Stomach (tissue), 4 donors: ENCODE measurements at regions not wholly inside any gene's neighbourhood (a gene's known extent, or its start where the extent isn't known, plus 50 kb on each side); places are given as distances from the start of the nearest gene placed in this dataset.

ENCODE experiments used
- CTCF ChIP-seq, 7 experiments: fragments of 450-650 bp in 4 of 7; fragments of 200-600 bp in 3 of 7; sonication (generic) in 3 of 7; IDR thresholded peaks; one replicate each; pipeline ENCODE4 v1.5.1; 2016 to 2019; ENCODE audit warnings: antibody characterized with exemption in 7 of 7, control low read depth in 2 of 7, mild to moderate bottlenecking in 1 of 7
- POLR2A ChIP-seq, 4 donors: fragments of 450-650 bp; IDR thresholded peaks; one replicate each; pipeline ENCODE4 v1.6.1; 2016; ENCODE audit warnings: antibody characterized with exemption in 4 of 4, control low read depth in 2 of 4, mild to moderate bottlenecking in 1 of 4, moderate library complexity in 1 of 4

GRCh38 chr10:111765216-111765615 lies 418.3 kb downstream of the GPAM start:
- no peak for TF ChIP-seq CTCF (IDR thresholded peaks at IDR 0.05)
- TF ChIP-seq POLR2A (IDR thresholded peaks at IDR 0.05), result no peak
